Upper lobe of left lung (tissue), 4 donors: ENCODE measurements at regions not wholly inside any gene's neighbourhood (a gene's known extent, or its start where the extent isn't known, plus 50 kb on each side); places are given as distances from the start of the nearest gene placed in this dataset.

Experiments
- CTCF ChIP-seq, 6 experiments: fragments of 450-650 bp in 4 of 6; fragments of 200-600 bp in 2 of 6; sonication (generic) in 2 of 6; IDR thresholded peaks; one replicate each; pipeline ENCODE4 v1.5.1; 2016 to 2019; ENCODE audit warnings: antibody characterized with exemption in 6 of 6
- POLR2A ChIP-seq, 4 donors: fragments of 450-650 bp; IDR thresholded peaks; one replicate each; pipeline ENCODE4 v1.5.1; 2016 to 2017; ENCODE audit warnings: antibody characterized with exemption in 4 of 4, mild to moderate bottlenecking in 2 of 4
- POLR2AphosphoS5 ChIP-seq, 2 donors: sonication (generic); formaldehyde crosslinking; IDR thresholded peaks; one replicate each; pipeline ENCODE4 v1.5.1; 2017; ENCODE audit warnings: antibody characterized with exemption in 2 of 2

- TF ChIP-seq POLR2A (IDR thresholded peaks at IDR 0.05) (no peak), CTCF (IDR thresholded peaks at IDR 0.05) (no peak), POLR2AphosphoS5 (IDR thresholded peaks at IDR 0.05) (no peak)
Observed at GRCh38 chr13:74687442-74688182, 553.4 kb upstream of the KLF12 start.
